ENCODE measurements at regions not wholly inside any gene's neighbourhood (a gene's known extent, or its start where the extent isn't known, plus 50 kb on each side); places are given as distances from the start of the nearest gene placed in this dataset.
"Not testable (repeated sequence)": the region's sequence is repeated elsewhere in the genome, so short reads cannot be mapped to it uniquely, and the experiment has no call there.

DNA sequence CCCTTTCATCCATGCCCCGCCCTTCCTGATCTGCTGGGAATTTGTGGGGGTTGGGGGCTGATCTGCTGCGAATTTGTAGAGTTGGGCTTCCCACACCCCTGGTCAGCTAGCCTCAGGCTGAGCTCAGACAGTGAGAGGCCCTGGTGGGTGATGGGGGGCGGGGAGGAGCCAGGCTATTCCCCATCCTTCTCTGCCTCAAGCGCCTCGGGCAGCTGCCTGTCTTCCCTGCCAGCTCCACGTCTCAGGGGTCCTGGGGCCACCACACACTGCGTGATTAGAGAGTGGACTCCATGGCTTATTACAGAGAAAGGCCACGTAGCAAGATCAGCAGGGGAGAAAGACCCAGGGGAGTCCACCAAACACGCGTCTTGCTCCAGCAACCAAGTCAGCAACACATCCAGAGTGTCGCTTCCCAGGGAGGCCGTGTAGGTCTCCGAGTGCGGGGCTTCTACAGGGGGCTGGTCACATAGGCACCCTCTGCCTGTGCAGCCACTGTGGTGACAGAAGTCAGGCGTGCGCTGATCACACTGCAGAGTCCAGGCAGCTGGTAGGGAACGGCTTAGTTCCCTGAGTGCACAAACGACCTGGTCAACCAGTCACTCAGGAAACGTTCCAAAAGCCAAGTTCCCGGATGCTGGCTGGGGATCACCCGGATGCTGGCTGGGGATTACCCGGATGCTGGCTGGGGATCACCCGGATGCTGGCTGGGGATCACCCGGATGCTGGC lies 254.4 kb upstream of the SFSWAP start:
- no peak for DNase-seq
- intact Hi-C loops (cut with DNase I), result loop anchor here (10.0 kb wide), 1 partner anchor 352 kb away; no protein-coding TSS in a partner anchor
- ATAC-seq (ENCODE audit: poor library complexity), result no peak

DNA sequence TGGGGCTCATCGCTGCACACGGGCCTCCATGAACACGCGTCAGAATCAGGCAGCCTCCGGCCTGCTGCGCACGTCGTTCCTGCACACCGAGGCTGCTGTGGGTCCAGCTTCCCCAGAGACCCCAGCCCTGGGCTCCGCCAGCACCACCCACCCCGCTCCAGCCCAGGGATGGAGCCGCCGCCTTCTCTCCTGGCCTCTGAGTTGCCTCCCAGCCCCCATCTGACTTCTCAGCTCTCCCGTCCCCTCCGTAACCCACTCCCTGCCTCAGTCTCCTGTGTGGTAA lies 253.9 kb upstream of the SFSWAP start:
- DNase-seq (no peak), ATAC-seq (ENCODE audit: poor library complexity) (no peak)
- intact Hi-C loops (cut with DNase I), result loop anchor here (10.0 kb wide), 1 partner anchor 352 kb away; no protein-coding TSS in a partner anchor

- intact Hi-C loops (cut with DNase I), result loop anchor here (10.0 kb wide), 1 partner anchor 353 kb away; no protein-coding TSS in a partner anchor
- no peak for DNase-seq
- ATAC-seq (ENCODE audit: poor library complexity), result no peak
Observed at GRCh38 chr12:131457331-131458047, 253.4 kb upstream of the SFSWAP start.

- ATAC-seq (ENCODE audit: poor library complexity) (no peak), DNase-seq (no peak)
- intact Hi-C loops (cut with DNase I), result loop anchor here (10.0 kb wide), 1 partner anchor 353 kb away; no protein-coding TSS in a partner anchor
Observed at GRCh38 chr12:131458048-131458374, 252.9 kb upstream of the SFSWAP start.

GRCh38 chr12:131458931-131459772 lies 251.7 kb upstream of the SFSWAP start:
- ATAC-seq (ENCODE audit: poor library complexity) (no peak), DNase-seq (no peak)
- intact Hi-C loops (cut with DNase I), result loop anchor here (10.0 kb wide), 1 partner anchor 354 kb away; no protein-coding TSS in a partner anchor

GRCh38 chr12:131459773-131460365 lies 251.0 kb upstream of the SFSWAP start:
- intact Hi-C loops (cut with DNase I), result loop anchor here (10.0 kb wide), 1 partner anchor 355 kb away; no protein-coding TSS in a partner anchor
- DNase-seq, result no peak
- no peak for ATAC-seq (ENCODE audit: poor library complexity)

DNA sequence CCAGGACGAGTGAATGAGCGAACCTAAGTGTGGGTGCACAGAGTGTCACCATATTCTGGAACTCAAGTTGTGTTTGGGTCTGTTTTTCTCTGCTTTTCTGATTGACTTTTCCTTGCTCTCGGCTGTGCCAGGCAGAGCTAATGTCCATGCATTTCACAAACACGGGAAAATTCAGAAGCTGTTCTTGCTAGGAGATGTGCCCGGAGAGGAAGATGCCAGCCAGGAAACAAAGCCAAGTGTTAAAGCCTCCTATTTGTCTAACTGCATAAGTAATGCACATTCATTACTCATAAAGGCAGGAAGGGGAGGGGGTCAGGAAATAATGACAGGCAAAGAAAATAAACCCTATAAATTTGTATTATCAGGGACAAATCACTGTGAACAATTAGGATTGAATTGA lies 250.4 kb upstream of the SFSWAP start:
- DNase-seq (no peak), ATAC-seq (ENCODE audit: poor library complexity) (no peak)
- intact Hi-C loops (cut with DNase I), result no loop called here

DNA sequence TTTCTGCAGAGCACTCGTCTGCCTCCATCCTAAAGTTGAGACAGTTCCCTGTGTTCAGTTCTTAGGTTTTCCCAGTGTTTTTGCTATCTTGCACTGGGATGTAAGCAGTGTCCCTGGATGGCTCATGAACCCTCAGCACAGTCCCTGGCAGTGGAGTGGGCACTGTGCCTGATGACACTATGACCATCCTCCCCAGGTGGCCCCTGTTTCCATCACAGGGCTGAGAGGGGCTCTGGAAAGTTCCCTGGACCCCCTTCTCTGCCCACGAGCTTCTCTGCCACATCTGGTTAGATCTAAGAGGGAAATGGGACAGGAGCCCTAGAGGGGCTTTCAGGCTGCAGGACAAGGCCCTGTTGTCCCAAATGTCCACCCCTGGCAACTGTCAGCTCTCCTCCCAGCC lies 249.8 kb upstream of the SFSWAP start:
- intact Hi-C loops (cut with DNase I), result no loop called here
- DNase-seq, result no peak
- ATAC-seq (ENCODE audit: poor library complexity), result no peak

GRCh38 chr12:131463174-131463573 lies 247.7 kb upstream of the SFSWAP start:
- no peak for ATAC-seq (ENCODE audit: poor library complexity)
- no peak for DNase-seq
- intact Hi-C loops (cut with DNase I), result no loop called here

DNA sequence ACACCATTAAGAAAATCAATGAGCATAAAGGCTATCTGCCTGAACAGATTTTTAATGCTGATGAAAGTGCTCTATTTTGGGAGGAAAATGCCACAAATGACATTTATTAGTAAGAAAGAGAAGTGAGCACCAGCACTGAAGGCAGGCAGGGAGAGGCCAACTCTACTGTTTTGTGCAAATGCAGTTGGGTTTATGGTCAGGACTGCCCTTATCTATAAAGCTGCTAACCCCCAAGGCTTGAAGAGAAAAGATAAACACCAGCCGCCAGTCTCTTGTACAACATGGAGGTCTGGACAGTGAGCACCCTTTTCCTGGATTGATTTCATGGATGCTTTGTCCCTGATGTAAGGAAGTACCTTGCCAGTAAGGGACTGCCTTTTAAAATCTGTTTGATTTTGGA lies 246.8 kb upstream of the SFSWAP start:
- ATAC-seq (ENCODE audit: poor library complexity) (no peak), DNase-seq (no peak)
- intact Hi-C loops (cut with DNase I), result no loop called here

DNA sequence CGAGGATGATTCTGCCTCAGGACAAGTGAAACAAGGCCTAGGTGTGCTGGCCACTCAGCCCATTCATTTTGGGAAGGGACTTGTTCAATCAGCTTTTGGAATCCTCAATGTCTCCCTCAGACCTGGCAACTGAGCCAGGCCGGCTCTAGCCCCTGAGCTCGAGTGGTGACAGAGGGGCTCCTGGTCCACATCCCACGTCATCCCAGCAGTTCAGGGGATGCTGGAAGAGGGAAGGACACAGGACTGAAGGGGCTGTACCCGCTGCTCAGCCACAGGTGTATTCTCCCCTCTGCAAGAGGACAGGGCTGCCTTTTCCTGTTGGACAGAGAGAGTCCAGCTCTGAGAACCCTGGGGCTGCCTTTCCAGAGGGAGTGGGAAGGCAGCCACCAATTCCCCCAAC lies 244.6 kb upstream of the SFSWAP start:
- DNase-seq, result no peak
- ATAC-seq (ENCODE audit: poor library complexity), result no peak
- intact Hi-C loops (cut with DNase I), result no loop called here

DNA sequence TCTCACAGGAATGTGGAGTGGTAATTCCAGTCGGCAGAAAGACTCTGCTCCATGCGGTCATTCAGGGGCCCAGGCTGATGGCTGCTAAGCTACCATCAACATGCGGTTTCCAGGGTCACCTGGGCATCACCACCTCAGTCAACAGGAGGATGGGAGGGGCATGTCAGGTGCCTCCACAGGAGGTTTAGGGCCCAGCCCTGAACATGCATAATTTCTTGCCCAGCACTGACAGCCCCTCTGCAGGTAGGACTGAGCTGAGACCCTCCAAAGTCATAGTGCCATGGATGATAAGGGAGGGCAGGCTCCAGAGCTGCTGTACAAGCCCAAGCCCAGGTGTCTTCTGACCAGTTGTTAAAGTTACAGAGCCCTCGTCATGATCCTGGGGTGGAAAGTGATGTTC lies 244.0 kb upstream of the SFSWAP start:
- ATAC-seq (ENCODE audit: poor library complexity) (no peak), DNase-seq (no peak)
- intact Hi-C loops (cut with DNase I), result no loop called here

DNA sequence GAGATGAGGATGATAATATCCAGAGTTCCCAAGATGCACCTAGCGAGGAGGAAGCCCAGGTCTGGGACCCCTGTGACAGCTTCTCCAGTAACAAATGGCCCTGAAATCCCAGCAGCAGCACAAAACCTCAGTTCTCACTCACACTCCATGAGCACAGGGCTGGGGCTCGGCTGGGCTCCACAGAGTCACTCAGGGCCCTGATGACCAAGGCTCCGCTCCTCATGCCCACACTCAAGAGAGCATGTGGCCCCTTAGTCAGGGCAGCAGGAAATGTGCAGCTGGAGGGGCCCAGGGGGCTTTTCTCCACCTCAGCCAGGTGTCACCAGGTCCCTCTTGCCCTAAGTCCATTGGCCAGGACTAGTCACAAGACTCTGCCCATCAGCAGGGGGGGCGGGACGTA lies 242.7 kb upstream of the SFSWAP start:
- DNase-seq (no peak), ATAC-seq (ENCODE audit: poor library complexity) (no peak)
- intact Hi-C loops (cut with DNase I), result no loop called here

GRCh38 chr12:131469945-131470344 lies 240.9 kb upstream of the SFSWAP start:
- ATAC-seq (ENCODE audit: poor library complexity); intact Hi-C loops (cut with DNase I); DNase-seq: not testable (repeated sequence)

GRCh38 chr12:131471271-131471905 lies 239.5 kb upstream of the SFSWAP start:
- no peak for ATAC-seq (ENCODE audit: poor library complexity)
- intact Hi-C loops (cut with DNase I), result no loop called here
- no peak for DNase-seq

DNA sequence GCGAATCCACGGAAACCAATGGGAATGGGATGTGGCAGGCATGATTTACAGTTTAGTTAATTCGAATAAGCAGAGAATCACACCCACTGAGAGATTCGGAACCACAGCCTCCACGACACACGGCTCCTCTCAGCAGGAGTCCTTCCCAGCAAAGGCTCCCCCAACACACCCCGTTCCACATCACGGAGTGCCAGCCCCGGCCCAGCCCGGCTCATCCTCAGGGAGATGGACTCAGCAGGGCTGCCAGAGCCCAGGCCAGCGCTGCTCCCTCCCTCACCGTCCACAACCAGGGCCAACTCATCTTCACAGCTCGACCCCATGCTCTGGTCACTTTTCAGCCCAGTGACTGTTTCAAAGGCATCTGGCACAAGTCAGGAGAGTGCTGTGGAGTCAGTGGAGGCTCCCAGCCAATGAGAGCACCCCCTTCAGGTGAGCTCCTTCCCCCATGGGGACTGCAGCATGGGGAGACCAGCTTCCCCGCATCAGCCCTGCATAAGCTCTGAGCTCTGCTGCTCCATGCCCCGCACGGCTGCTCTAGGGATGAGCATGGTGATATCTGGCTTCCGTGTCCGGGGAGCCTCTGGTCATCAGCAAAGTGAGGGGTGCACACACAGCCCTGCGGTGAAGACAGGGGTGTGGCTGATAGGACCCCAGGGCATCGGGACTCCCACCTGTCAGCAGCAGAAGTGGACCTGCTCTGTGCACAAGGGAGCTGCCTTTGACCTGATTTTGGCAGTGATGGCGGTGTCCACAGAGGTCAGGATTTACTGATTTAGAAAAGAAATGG lies 238.8 kb upstream of the SFSWAP start:
- ATAC-seq (ENCODE audit: poor library complexity) (no peak), DNase-seq (no peak)
- intact Hi-C loops (cut with DNase I), result no loop called here

GRCh38 chr12:131473261-131473660 lies 237.6 kb upstream of the SFSWAP start:
- ATAC-seq (ENCODE audit: poor library complexity) (no peak), DNase-seq (no peak)
- intact Hi-C loops (cut with DNase I), result no loop called here
